ENCODE measurements at regions not wholly inside any gene's neighbourhood (a gene's known extent, or its start where the extent isn't known, plus 50 kb on each side); places are given as distances from the start of the nearest gene placed in this dataset.
"Not testable (repeated sequence)": the region's sequence is repeated elsewhere in the genome, so short reads cannot be mapped to it uniquely, and the experiment has no call there.

DNA sequence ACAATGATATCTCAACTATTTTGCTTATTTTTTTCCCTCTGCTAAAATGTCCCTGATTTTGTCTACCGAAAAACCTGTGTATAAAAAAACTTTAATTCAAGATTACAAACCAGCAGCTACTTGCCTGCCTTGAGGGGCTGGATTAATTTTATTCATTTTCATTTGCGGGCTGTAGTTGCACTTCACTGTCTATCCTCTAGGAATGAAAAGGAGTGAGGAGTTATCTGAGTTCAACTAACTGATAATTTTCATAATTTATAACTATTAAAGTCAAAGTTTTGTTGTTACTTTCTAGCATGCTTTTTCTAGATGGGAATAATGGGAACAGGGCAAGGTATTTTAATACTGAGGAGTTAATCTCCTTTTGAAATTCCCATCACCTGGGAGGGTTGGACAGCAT, 50.3 kb upstream of the AGTPBP1 start:
- TF ChIP-seq SREBF1 (IDR thresholded peaks at IDR 0.05; ENCODE audit: low read length); EZH2 (IDR thresholded peaks at IDR 0.05; ENCODE audit: borderline replicate concordance, control insufficient read depth, low read depth, low read length); HDAC6 (IDR thresholded peaks at IDR 0.05; ENCODE audit: unreplicated experiment); GABPA (IDR thresholded peaks at IDR 0.05; ENCODE audit: low read depth); POLR2AphosphoS5 (IDR thresholded peaks at IDR 0.05; ENCODE audit: low read length); LARP7 (IDR thresholded peaks at IDR 0.05); NRF1 (conservative IDR thresholded peaks at IDR 0.05; ENCODE audit: low read depth, low read length); FOS (IDR thresholded peaks at IDR 0.05; ENCODE audit: borderline replicate concordance, extremely low read depth, insufficient read length); POLR2A (IDR thresholded peaks at IDR 0.05; ENCODE audit: low read depth, low read length); PAX8 (IDR thresholded peaks at IDR 0.05): not testable (repeated sequence)
- TF ChIP-seq, protein P1, sequence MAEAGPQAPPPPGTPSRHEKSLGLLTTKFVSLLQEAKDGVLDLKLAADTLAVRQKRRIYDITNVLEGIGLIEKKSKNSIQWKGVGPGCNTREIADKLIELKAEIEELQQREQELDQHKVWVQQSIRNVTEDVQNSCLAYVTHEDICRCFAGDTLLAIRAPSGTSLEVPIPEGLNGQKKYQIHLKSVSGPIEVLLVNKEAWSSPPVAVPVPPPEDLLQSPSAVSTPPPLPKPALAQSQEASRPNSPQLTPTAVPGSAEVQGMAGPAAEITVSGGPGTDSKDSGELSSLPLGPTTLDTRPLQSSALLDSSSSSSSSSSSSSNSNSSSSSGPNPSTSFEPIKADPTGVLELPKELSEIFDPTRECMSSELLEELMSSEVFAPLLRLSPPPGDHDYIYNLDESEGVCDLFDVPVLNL (IDR thresholded peaks at IDR 0.05; ENCODE audit: low read depth, low read length), result not testable (repeated sequence)
- TF ChIP-seq, protein P2, sequence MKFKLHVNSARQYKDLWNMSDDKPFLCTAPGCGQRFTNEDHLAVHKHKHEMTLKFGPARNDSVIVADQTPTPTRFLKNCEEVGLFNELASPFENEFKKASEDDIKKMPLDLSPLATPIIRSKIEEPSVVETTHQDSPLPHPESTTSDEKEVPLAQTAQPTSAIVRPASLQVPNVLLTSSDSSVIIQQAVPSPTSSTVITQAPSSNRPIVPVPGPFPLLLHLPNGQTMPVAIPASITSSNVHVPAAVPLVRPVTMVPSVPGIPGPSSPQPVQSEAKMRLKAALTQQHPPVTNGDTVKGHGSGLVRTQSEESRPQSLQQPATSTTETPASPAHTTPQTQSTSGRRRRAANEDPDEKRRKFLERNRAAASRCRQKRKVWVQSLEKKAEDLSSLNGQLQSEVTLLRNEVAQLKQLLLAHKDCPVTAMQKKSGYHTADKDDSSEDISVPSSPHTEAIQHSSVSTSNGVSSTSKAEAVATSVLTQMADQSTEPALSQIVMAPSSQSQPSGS (IDR thresholded peaks at IDR 0.05; ENCODE audit: low read length), result not testable (repeated sequence)
- TF ChIP-seq, protein P3, sequence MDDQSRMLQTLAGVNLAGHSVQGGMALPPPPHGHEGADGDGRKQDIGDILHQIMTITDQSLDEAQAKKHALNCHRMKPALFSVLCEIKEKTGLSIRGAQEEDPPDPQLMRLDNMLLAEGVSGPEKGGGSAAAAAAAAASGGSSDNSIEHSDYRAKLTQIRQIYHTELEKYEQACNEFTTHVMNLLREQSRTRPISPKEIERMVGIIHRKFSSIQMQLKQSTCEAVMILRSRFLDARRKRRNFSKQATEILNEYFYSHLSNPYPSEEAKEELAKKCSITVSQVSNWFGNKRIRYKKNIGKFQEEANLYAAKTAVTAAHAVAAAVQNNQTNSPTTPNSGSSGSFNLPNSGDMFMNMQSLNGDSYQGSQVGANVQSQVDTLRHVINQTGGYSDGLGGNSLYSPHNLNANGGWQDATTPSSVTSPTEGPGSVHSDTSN (IDR thresholded peaks at IDR 0.05; ENCODE audit: insufficient replicate concordance, low read depth, low read length), result not testable (repeated sequence)
- TF ChIP-seq, protein P4, sequence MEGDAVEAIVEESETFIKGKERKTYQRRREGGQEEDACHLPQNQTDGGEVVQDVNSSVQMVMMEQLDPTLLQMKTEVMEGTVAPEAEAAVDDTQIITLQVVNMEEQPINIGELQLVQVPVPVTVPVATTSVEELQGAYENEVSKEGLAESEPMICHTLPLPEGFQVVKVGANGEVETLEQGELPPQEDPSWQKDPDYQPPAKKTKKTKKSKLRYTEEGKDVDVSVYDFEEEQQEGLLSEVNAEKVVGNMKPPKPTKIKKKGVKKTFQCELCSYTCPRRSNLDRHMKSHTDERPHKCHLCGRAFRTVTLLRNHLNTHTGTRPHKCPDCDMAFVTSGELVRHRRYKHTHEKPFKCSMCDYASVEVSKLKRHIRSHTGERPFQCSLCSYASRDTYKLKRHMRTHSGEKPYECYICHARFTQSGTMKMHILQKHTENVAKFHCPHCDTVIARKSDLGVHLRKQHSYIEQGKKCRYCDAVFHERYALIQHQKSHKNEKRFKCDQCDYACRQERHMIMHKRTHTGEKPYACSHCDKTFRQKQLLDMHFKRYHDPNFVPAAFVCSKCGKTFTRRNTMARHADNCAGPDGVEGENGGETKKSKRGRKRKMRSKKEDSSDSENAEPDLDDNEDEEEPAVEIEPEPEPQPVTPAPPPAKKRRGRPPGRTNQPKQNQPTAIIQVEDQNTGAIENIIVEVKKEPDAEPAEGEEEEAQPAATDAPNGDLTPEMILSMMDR (IDR thresholded peaks at IDR 0.05 in 2 of 3, conservative IDR thresholded peaks at IDR 0.05 in 1 of 3; ENCODE audit: control insufficient read depth in 2 of 3, extremely low read depth in 1 of 3, insufficient read depth in 1 of 3, low read depth in 3 of 3, low read length in 3 of 3), result not testable (repeated sequence)

Data from GM12878 (cell line).